Right cardiac atrium (tissue), 5 donors: ENCODE measurements at regions not wholly inside any gene's neighbourhood (a gene's known extent, or its start where the extent isn't known, plus 50 kb on each side); places are given as distances from the start of the nearest gene placed in this dataset.

Experiments
- ATAC-seq, 2 donors: fragments of 200-7000 bp; cut with Tn5 transposase; one replicate each; pipeline versions ENCODE4 v1.8.0 to v1.9.1; 2020; ENCODE audit warnings: moderate library complexity in 2 of 2, mild to moderate bottlenecking in 1 of 2
- DNase-seq, 3 donors: peaks; one replicate each; pipeline ENCODE4 v3.0.0-alpha.2; 2020
- H3K27ac ChIP-seq: one replicate; pipeline ENCODE4 v1.5.1; 2013; ENCODE audit warnings: mild to moderate bottlenecking, low read length, control low read depth, moderate library complexity
- H3K27me3 ChIP-seq: one replicate; pipeline ENCODE4 v1.6.1; 2013; ENCODE audit not compliant: control insufficient read depth, insufficient read depth
- H3K4me1 ChIP-seq: one replicate; pipeline ENCODE4 v1.6.1; 2013; ENCODE audit warnings: low read length; ENCODE audit not compliant: control insufficient read depth, insufficient read depth
- H3K4me3 ChIP-seq: one replicate; pipeline ENCODE4 v1.5.1; 2013; ENCODE audit warnings: low read length, control low read depth
- H3K9me3 ChIP-seq: one replicate; pipeline ENCODE4 v1.6.1; 2013; ENCODE audit warnings: low read length; ENCODE audit not compliant: control insufficient read depth
- WGBS: extraction: QIAGEN DNeasy Blood & Tissue Kit; methylation state at CpG from one replicate; pipeline ENCODE4 v1.1.7; 2013; 5-methylcytosine and 5-hydroxymethylcytosine counted together
- intact Hi-C, 4 donors: fragments of 100-400 bp; cut with DNase I; formaldehyde crosslinking; loops; one replicate each; pipeline versions ENCODE4 v1.11.0 to v1.14.0; 2022 to 2023
- donor health status: healthy with polysubstance abuse.
- donor health status: DM: no; HTN: yes; CAD: no.
- donor health status: DM: no; HTN: no; CAD: no.
- donor health status: DM: no; HTN: yes; CAD: no; lungs with severe emphysema.
- donor health status: DM: yes; HTN: yes; CAD: no.

DNA sequence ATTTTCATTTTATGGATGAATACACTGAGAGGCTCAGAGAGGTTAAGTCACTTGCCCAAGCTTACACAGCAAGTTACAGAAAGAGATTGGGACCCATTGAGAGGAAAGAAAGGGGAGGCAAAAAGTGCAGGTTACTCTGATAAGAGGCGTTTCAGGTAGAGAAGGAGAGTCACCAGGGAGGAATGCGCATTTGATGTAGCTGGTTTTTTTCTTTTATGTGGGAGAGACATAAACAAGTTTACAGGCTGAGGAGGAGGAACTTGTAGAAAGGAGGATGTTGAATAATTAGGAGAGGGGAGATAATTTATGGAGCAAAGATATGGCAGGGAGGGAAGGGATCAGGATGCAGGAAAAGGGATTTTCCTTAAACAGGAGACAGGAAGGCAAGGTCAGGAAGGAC lies 297.0 kb downstream of the PCNX1 start:
- 64% methylated on average over 2 of the region's 2 CpGs for WGBS
- Histone ChIP-seq H3K9me3 (no peaks in the 10 kb centered on the region), H3K27me3 (no peaks in the 10 kb centered on the region), H3K4me1 (no peaks in the 10 kb centered on the region), H3K27ac (no peak overlapping the region), H3K4me3 (no peak overlapping the region)
- no peak for DNase-seq
- intact Hi-C loops = no loop called here
- ATAC-seq = no peak

GRCh38 chr14:71204768-71205167 lies 297.5 kb downstream of the PCNX1 start:
- intact Hi-C loops = no loop called here
- 36% methylated on average over 1 of the region's 1 CpG for WGBS
- DNase-seq = no peak
- ATAC-seq = no peak
- H3K9me3 ChIP-seq = no peaks in the 10 kb centered on the region
- H3K4me1 ChIP-seq = no peaks in the 10 kb centered on the region
- H3K27ac ChIP-seq = no peak overlapping the region
- H3K4me3 ChIP-seq = no peak overlapping the region
- H3K27me3 ChIP-seq = no peaks in the 10 kb centered on the region

DNA sequence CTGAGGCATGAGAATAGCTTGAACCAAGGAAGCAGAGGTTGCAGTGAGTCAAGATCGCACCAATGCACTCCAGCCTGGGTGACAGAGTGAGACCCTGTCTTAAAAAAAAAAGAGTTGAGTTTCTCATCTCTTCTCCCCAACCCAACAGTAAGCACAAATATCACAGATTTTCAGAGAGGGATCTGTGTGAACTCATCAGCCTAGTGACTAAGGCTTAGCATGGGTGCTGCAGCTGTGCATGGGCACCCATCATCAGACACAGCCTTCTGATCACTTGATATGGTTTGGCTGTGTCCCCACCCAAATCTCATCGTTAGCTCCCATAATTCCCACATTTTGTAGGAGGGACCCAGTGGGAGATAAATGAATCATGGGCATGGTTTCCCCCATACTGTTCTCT lies 298.9 kb downstream of the PCNX1 start:
- Histone ChIP-seq H3K4me1 (no peaks in the 10 kb centered on the region), H3K27me3 (no peaks in the 10 kb centered on the region), H3K27ac (no peak overlapping the region), H3K4me3 (no peak overlapping the region), H3K9me3 (no peaks in the 10 kb centered on the region)
- DNase-seq (no peak), ATAC-seq (no peak)
- intact Hi-C loops = no loop called here
- WGBS = 95% methylated on average over 2 of the region's 2 CpGs

GRCh38 chr14:71206766-71207371 lies 299.6 kb downstream of the PCNX1 start:
- H3K4me1 ChIP-seq = no peaks in the 10 kb centered on the region
- H3K9me3 ChIP-seq = no peaks in the 10 kb centered on the region
- WGBS = 34% methylated on average over 7 of the region's 7 CpGs
- no peak overlapping the region for H3K4me3 ChIP-seq
- DNase-seq (peak; percentile 68 to 76 (median 74)), ATAC-seq (peak; percentile 95 to 96)
- no peaks in the 10 kb centered on the region for H3K27me3 ChIP-seq
- intact Hi-C loops = no loop called here
- H3K27ac ChIP-seq = no peak overlapping the region

GRCh38 chr14:71208702-71209357 lies 301.6 kb downstream of the PCNX1 start:
- 96% methylated on average over 6 of the region's 6 CpGs for WGBS
- intact Hi-C loops = no loop called here

DNA sequence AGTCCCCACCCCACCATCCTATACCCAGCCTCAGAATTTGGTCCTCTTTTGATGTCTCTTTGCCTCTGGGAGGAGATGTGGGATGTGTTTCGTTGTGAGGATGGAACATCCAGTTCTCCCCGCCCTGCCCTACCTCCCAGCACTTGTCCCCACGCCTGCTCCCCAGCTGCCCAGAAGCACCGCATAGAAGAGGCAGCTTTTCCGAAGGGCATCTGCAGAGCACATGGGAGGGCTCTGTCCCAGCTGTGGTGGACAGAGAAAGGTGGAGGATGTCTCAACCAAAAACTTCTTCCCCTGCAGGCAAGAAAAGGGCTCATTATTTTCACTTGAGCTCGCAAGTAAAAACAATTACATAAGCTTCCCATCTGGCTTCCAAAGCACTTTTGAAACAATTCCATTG lies 302.6 kb downstream of the PCNX1 start:
- ATAC-seq = no peak
- no peak overlapping the region for H3K27ac ChIP-seq
- no peaks in the 10 kb centered on the region for H3K27me3 ChIP-seq
- WGBS = 91% methylated on average over 6 of the region's 6 CpGs
- no peaks in the 10 kb centered on the region for H3K4me1 ChIP-seq
- DNase-seq = no peak
- intact Hi-C loops = no loop called here
- no peak overlapping the region for H3K4me3 ChIP-seq
- H3K9me3 ChIP-seq = no peaks in the 10 kb centered on the region

More at GRCh38 chr14:71208702-71209357, 301.6 kb downstream of the PCNX1 start:
- Histone ChIP-seq H3K27me3 (no peaks in the 10 kb centered on the region), H3K9me3 (no peaks in the 10 kb centered on the region), H3K4me3 (no peak overlapping the region), H3K27ac (no peak overlapping the region), H3K4me1 (no peaks in the 10 kb centered on the region)
- ATAC-seq = no peak
- DNase-seq = no peak

DNA sequence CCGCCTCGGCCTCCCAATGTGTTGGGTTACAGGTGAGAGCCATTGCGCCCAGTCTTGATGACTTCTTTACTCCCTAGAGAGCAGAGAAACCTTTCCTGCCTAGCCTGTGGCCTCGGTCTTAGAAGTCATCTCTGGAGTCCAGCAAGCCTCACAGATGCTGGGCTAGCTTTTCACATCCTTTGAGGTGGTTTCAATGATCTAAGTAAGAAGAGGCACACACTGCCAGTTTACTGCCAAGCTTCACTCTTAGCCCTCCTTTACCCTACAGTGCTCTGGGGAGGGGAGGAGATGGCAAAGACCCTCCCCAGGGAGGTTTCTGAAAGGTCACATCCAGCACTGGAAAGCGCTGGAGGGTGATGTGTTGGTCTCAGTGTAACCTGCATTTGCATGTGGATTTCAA lies 304.8 kb downstream of the PCNX1 start:
- Histone ChIP-seq H3K4me3 (no peak overlapping the region), H3K9me3 (peaks cover 2% of the 10 kb centered on the region), H3K4me1 (no peaks in the 10 kb centered on the region), H3K27me3 (no peaks in the 10 kb centered on the region), H3K27ac (no peak overlapping the region)
- 93% methylated on average over 5 of the region's 5 CpGs for WGBS
- intact Hi-C loops = no loop called here
- no peak for DNase-seq
- no peak for ATAC-seq

DNA sequence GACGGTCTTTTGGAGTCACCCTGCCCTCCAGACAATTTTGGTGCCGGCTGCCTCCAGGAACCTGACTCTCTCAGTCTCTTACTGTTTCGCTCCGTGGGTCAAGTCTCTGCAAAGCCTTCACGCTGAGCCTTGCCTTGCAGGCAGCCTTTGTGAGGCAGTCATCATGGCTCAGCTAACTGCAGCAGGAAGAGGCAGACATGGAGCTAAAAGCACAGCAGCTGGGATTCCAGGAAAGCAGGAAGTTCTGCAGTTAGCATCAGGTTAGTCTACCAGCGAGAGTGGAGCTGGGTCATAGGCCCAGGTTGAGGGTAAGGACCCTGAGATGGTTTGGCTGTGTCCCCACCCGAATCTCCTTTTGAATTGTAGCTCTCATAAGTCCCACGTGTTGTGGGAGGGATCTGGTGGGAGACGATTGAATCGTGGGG lies 305.4 kb downstream of the PCNX1 start:
- H3K4me1 ChIP-seq = no peaks in the 10 kb centered on the region
- H3K27me3 ChIP-seq = no peaks in the 10 kb centered on the region
- no peak for ATAC-seq
- peaks cover 2% of the 10 kb centered on the region for H3K9me3 ChIP-seq
- intact Hi-C loops = no loop called here
- DNase-seq = no peak
- H3K27ac ChIP-seq = no peak overlapping the region
- 60% methylated on average over 10 of the region's 10 CpGs for WGBS
- no peak overlapping the region for H3K4me3 ChIP-seq

DNA sequence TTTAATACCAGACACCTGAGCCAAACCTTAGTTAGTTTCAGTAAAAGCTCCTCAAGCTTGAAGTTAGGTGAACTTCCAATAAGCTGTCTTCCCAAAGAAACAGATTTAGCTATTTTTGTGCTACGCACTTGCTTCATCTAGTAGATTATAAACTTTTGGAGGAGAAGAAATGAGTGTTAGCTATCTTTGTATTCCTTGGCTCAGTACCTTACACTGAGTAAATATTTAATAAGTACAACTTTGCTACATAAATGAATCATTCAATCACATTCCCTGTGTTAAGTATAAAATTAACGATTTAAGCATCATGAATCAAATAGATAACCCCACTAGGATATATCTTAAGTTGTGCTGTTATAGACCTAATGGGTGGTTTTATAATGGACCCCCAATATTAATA lies 307.0 kb downstream of the PCNX1 start:
- Histone ChIP-seq H3K27ac (no peak overlapping the region), H3K27me3 (no peaks in the 10 kb centered on the region), H3K9me3 (peaks cover 2% of the 10 kb centered on the region), H3K4me3 (no peak overlapping the region), H3K4me1 (no peaks in the 10 kb centered on the region)
- DNase-seq (no peak), ATAC-seq (no peak)
- intact Hi-C loops = no loop called here
- WGBS = 77% methylated on average over 2 of the region's 2 CpGs

- ATAC-seq = no peak
These were observed 313.2 kb downstream of the PCNX1 start for GRCh38 chr14:71220462-71220861.

DNA sequence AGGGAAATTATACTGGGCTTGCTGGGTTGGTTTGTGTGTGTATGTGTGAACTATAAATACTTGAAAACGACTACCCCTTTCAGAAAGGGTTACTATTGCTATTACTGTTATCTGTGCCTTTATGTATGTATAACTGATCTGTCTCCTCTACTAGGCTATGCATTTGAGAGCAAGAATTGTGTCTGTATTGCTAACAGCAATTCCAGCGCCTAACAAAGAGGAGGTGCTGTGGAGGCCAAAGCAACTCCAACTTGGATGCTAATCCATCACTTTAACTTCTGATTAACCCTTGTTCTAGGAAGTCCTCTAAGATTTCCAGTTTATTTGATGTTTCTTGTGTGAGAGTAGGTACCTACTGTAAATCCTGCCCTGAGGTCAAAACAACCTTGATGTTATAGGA lies 313.9 kb downstream of the PCNX1 start:
- H3K27ac ChIP-seq = no peak overlapping the region
- peaks cover 2% of the 10 kb centered on the region for H3K9me3 ChIP-seq
- no peaks in the 10 kb centered on the region for H3K4me1 ChIP-seq
- no peaks in the 10 kb centered on the region for H3K27me3 ChIP-seq
- 86% methylated on average over 2 of the region's 2 CpGs for WGBS
- DNase-seq = no peak
- no peak overlapping the region for H3K4me3 ChIP-seq
- no peak for ATAC-seq
- intact Hi-C loops = no loop called here

More at GRCh38 chr14:71220462-71220861, 313.2 kb downstream of the PCNX1 start:
- peaks cover 2% of the 10 kb centered on the region for H3K9me3 ChIP-seq
- 64% methylated on average over 4 of the region's 4 CpGs for WGBS
- intact Hi-C loops = no loop called here
- no peak overlapping the region for H3K27ac ChIP-seq
- no peaks in the 10 kb centered on the region for H3K4me1 ChIP-seq
- DNase-seq = no peak
- no peak overlapping the region for H3K4me3 ChIP-seq
- no peaks in the 10 kb centered on the region for H3K27me3 ChIP-seq
